ENCODE measurements at regions not wholly inside any gene's neighbourhood (a gene's known extent, or its start where the extent isn't known, plus 50 kb on each side); places are given as distances from the start of the nearest gene placed in this dataset.
"Not testable (repeated sequence)": the region's sequence is repeated elsewhere in the genome, so short reads cannot be mapped to it uniquely, and the experiment has no call there.

DNA sequence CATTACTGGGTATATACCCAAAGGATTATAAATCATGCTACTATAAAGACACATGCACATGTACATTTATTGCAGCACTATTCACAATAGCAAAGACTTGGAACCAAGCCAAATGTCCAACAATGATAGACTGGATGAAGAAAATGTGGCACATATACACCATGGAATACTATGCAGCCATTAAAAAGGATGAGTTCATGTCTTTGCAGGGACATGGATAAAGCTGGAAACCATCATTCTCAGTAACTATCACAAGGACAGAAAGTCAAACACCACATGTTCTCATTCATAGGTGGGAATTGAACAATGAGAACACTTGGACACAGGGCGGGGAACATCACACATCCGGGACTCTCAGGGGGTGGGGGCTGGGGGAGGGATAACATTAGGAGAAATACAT lies 959.4 kb downstream of the KCNT2 start:
- not testable (repeated sequence) for H3K36me3 Mint-ChIP-seq; DNase-seq (ENCODE audit: low spot score in 2 of 2); H3K9me3 Mint-ChIP-seq; ATAC-seq; H3K27ac Mint-ChIP-seq

DNA sequence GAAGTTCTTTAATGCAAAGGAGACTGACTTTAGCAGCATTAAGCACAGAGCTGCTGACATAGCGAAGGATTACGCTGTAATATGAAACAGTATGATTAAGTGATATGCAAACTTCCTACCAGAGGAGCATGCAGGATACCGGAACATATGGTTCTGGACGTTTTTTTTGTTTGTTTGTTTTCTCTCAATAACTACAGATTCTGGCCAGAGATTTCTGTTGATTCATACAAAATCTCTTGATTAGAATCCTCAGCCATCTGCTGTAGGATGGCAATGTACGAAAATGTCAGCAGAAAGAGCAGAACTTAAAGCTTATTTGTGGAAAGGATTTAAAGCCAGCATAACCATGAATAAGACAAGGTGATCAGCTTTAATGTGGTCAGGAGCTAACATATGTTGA lies 970.7 kb downstream of the KCNT2 start:
- Mint-ChIP-seq H3K27ac (no peak overlapping the region), H3K9me3 (peaks cover 2 to 3% of the 10 kb centered on the region in 2 donors), H3K36me3 (no peaks in the 10 kb centered on the region)
- DNase-seq (ENCODE audit: low spot score in 2 of 2), result no peak
- ATAC-seq, result no peak

DNA sequence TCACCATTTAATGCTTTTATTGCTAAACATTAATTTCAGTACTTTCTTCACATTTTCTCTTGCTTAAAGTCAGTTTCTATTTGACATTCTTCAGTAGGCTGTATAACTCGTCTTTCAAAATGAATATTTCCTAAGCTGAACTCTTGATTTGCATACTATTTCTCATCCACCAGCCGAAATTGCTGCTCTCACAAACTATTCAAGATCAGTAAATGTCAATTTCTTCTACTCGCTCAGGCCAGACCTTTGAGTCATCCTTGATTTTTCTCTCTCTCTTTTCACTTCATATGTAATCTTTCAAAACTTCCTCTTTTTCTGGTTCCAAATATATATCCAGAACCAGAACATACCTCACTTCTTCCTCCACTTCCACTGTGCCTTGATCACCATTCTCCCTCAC lies 990.0 kb downstream of the KCNT2 start:
- H3K27ac Mint-ChIP-seq, result no peak overlapping the region
- H3K36me3 Mint-ChIP-seq, result no peaks in the 10 kb centered on the region
- DNase-seq (ENCODE audit: low spot score in 2 of 2), result no peak
- ATAC-seq, result no peak
- H3K9me3 Mint-ChIP-seq, result peaks cover 18 to 19% of the 10 kb centered on the region in 2 donors

DNA sequence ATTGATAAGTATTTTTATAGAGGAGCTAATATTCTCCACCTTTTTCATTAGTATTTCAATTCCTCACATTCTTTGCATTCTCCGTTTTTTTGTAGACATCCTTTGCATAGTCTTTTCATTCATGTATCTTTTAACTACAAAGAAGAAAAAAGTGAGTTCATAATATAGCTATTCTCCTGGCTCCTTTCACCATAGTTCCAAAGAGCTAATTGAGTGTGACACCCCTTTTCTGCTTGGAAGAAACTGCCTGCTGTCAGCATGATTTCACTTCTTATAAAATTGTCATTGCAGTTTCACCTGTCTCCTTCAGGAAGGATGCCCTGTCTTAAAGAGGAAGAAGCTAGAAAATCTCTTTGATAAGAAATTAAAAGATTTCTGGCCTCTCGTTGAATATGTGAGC lies 991.1 kb downstream of the KCNT2 start:
- DNase-seq (ENCODE audit: low spot score in 2 of 2) (no peak), ATAC-seq (no peak)
- Mint-ChIP-seq H3K27ac (no peak overlapping the region), H3K9me3 (peaks cover 9 to 11% of the 10 kb centered on the region in 2 donors), H3K36me3 (no peaks in the 10 kb centered on the region)

DNA sequence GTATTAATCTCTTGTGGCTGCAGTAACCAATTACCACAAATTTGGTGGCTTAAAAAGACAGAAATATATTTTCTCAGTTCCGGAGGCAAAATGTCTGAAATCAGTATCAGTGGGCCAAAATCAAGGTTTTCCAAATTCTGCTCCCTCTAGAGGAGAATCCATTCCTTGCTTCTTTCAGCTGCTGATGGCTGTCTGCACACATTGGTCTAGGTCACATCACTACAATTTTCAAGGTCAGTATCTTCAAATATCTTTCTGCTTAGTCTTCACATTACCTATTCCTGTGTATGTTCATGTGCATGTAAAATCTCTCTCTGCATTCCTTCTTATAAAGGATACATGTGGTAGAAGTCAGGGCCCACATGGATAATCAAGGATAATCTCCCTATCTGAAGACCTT lies 999.4 kb downstream of the KCNT2 start:
- no peak for DNase-seq (ENCODE audit: low spot score in 2 of 2)
- Mint-ChIP-seq H3K27ac (no peak overlapping the region), H3K9me3 (peaks cover 16 to 17% of the 10 kb centered on the region in 2 donors), H3K36me3 (no peaks in the 10 kb centered on the region)
- ATAC-seq, result no peak

DNA sequence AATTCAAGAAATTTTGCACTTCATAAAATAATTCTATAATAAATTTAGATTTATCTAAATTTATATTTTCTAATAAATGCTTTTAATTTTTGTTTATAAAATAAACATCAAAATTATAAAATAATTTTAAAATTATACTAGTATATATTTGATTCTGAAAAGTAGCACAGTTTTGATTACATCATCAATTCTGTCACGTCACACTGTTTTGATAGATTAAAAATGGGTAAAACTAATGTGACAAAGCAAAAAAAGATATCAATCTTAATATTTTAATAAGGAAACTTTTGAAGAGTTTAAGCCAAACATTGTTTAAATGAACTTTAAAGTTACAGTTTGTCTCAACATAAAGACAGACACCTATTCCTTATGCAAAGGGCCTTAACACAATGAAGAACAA lies 1001.8 kb downstream of the KCNT2 start:
- Mint-ChIP-seq H3K36me3 (no peaks in the 10 kb centered on the region), H3K9me3 (peaks cover 20 to 27% of the 10 kb centered on the region in 2 donors), H3K27ac (no peak overlapping the region)
- no peak for ATAC-seq
- DNase-seq (ENCODE audit: low spot score in 2 of 2), result no peak

DNA sequence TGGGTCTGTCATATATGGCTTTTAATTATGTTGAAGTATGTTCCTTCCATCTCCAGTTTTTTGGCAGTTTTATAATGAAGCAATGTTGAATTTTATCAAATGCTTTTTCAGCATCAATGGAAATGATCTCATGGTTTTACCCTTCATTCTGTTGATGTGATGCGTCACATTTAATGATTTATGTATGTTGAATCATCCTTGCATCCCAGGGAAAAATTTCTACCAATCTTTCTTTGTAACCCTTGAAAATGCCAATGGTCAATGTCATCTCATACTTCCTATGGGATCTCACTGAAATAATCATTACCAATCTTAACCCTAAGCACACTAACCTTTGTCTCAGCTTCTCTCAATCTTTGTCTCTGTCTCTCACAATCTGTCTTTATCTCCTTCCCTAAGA lies 1004.0 kb downstream of the KCNT2 start:
- Mint-ChIP-seq H3K27ac (no peak overlapping the region), H3K9me3 (peaks cover 28 to 30% of the 10 kb centered on the region in 2 donors), H3K36me3 (no peaks in the 10 kb centered on the region)
- DNase-seq (ENCODE audit: low spot score in 2 of 2) (no peak), ATAC-seq (no peak)

DNA sequence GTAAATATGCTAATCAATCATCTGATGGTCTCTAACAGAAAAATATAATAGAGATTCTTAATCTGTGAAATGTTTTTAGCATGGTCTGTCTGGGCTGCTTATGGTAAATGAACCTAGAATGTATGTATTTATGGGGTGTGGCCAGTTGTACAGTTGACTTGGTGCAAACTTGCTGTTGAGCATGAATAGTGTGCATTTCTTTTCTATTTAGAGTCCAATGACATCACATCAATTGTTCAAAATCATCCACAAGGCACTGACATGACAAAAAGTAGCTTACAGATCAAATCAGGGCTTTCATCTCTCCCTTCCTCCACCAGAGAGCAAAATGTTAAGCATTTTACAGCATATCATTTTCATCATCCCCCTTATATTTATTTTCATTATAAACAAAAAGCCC lies 1010.3 kb downstream of the KCNT2 start:
- DNase-seq (ENCODE audit: low spot score in 2 of 2) (no peak), ATAC-seq (no peak)
- Mint-ChIP-seq H3K9me3 (peaks cover 14 to 24% of the 10 kb centered on the region in 2 donors), H3K27ac (no peak overlapping the region), H3K36me3 (no peaks in the 10 kb centered on the region)

DNA sequence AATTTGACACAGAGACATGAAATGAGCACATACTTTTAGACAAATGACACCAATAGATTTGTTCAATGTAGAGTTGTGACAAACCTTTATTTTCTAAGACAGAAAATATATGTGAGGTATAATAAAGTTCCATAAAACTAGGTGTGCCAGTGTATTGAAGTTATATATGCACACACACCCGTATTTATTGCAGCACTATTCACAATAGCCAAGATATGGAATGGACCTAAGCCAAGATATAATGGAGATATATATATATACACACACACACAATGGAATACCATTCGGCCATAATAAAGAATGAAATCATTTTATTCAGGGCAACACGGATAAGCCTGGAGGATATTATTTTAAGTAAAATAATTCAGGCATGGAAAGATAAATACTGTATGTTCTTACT lies 1013.5 kb downstream of the KCNT2 start:
- no peak for DNase-seq (ENCODE audit: low spot score in 2 of 2)
- H3K36me3 Mint-ChIP-seq, result no peaks in the 10 kb centered on the region
- no peak overlapping the region for H3K27ac Mint-ChIP-seq
- H3K9me3 Mint-ChIP-seq, result peaks cover 4 to 9% of the 10 kb centered on the region in 2 donors
- ATAC-seq, result no peak

DNA sequence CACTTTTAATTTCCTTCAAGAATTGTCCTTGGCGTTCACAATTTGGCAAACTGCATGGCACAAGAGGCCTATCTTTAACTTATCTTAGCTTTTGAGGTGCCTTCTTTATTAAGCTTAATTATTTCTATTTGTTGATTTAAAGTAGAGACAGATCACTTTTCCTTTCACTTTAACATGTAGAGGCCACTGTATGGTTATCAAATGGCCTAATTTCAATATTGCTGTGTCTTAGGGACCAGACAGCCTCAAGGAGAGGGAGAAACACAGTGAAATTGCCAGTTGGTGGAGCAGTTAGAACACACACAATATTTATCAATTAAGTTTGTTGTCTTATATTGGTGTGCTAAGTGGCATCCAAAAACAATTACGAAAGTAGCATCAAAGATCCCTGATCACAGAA lies 1013.9 kb downstream of the KCNT2 start:
- H3K27ac Mint-ChIP-seq, result no peak overlapping the region
- DNase-seq (ENCODE audit: low spot score in 2 of 2) (no peak), ATAC-seq (no peak)
- H3K36me3 Mint-ChIP-seq, result no peaks in the 10 kb centered on the region
- peaks cover 4 to 12% of the 10 kb centered on the region in 2 donors for H3K9me3 Mint-ChIP-seq

DNA sequence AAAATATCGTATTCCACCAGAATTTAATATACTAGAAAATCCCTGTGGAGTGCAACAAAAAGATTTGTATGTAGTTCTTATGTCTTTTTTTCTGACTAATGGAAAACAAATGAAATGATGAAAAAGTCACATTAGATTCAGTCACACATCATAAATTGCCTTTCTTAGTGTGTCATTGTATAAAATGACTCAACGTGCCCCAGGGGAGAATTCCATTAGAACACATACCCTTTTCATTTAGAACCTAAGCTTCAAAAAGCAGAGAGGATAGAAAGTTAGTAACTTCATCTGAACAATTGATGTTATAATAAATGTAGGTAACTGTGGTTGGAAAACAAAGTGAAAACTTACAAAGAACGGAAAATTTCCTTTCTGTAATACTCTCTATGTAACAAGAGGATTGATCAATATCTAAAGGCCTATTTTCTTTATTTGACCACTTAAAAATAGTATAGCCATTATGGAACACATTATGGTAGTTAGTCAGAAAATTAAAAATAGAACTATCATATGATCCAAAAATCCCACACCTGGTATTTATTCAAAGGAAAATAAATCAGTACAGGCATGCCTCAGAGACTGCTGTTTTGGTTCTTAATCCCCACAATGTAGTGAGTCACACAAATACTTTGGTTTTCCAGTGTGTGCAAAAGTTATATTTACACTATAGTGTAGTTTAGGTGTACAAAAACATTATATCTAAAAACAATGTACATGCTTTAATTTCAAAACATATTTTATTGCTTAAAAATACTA lies 1016.1 kb downstream of the KCNT2 start:
- no peaks in the 10 kb centered on the region for H3K36me3 Mint-ChIP-seq
- peaks cover 16 to 18% of the 10 kb centered on the region in 2 donors for H3K9me3 Mint-ChIP-seq
- DNase-seq (ENCODE audit: low spot score in 2 of 2), result no peak

DNA sequence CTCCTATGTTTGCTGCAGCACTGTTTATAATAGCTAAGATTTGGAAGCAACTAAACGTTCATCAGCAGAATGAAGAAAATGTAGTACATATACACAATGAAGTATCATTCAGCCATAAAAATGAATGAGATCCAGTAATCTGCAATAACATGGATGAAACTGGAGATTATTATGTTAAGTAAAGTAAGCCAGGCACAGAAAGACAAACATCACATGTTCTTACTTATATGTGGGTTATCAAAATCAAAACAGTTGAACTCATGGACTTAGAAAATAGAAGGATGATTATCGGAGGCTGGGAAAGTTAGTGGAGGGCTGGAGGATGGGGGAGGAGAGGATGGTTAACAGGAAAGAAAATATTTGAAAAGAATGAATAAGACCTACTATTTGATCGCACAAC lies 1017.6 kb downstream of the KCNT2 start:
- peaks cover 0 to 3% of the 10 kb centered on the region in 2 donors for H3K36me3 Mint-ChIP-seq
- H3K27ac Mint-ChIP-seq, result no peak overlapping the region
- no peak for ATAC-seq
- peaks cover 22 to 23% of the 10 kb centered on the region in 2 donors for H3K9me3 Mint-ChIP-seq
- no peak for DNase-seq (ENCODE audit: low spot score in 2 of 2)

More for the DNA sequence above, 1016.1 kb downstream of the KCNT2 start:
- no peak overlapping the region for H3K27ac Mint-ChIP-seq
- no peak for ATAC-seq

DNA sequence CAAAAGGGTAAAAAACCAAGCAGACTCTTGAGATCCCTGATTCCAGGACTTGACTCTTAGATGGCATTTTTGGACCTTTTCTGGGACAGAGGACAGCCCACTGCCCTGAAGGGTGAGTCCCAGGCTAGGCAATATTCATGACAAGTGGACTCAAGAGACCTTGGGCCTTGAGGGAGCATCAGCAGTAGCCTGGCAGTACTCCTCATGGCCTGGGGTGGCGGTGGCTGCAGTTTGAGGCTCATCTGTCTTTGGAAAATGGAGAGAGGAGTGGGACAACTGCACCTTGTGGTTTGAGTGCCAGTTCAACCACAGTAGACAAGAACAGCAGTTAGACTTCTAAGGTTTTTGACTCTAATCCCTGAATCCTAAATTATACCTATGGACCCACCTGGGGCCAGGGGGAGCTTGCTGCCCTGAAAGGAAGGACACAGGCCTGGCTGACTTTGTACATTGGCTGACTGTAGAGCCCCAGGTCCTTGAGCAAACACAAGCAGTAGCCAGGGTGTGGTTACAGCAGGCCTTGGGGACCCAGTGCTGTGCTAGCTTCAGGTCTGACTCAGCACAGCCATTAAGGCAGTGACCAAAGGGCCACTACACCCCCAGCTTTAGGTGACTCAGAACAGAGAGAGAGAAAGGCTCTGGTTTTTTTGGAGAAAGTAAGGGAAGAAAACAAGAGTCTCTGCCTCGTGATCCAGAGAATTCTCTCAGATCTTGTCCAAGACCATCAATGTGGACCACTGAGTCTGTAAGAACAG lies 1023.2 kb downstream of the KCNT2 start:
- peaks cover 0 to 5% of the 10 kb centered on the region in 2 donors for H3K36me3 Mint-ChIP-seq
- peaks cover 21 to 25% of the 10 kb centered on the region in 2 donors for H3K9me3 Mint-ChIP-seq
- DNase-seq (ENCODE audit: low spot score in 2 of 2) (no peak), ATAC-seq (no peak)
- H3K27ac Mint-ChIP-seq, result no peak overlapping the region

DNA sequence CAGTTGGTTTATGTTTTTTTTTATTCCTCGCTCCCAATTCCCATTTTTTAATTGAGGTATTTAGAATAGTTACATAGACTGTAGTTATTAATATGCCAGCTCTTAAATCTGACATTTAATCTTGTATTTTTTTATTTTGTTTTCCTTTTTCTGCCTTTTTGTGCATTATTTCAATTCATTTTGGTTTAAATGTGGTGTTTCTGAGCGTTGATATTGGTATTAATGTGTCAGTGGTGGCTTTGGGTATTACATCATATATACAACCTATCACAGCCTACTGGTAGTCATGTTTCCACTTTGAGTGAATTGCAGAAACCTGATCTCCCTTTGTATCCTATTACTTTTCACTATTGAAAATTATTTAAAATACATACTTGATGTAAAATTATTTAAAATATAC lies 1027.3 kb downstream of the KCNT2 start:
- Mint-ChIP-seq H3K27ac (no peak overlapping the region), H3K9me3 (peaks cover 6 to 9% of the 10 kb centered on the region in 2 donors), H3K36me3 (peaks cover 0 to 5% of the 10 kb centered on the region in 2 donors)
- DNase-seq (ENCODE audit: low spot score in 2 of 2) (no peak), ATAC-seq (no peak)

DNA sequence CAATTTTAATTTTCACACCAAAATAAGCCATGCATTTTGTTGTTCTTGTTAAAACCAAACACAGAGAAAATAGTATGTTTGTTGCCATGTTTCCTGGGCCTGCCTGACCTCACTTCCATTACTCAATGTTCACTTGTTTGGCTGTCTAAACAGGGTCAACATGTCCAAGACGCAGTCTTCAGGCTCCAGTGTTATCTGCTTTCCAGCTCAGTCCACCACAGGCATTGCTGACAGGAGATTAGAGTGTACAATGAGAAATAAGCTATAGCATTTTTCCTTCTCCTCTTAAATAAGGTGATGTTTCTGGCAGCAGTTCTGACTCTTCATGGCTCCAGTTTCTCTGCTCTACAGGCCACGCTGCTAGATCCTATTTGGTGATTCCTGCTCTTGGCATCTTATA lies 1030.5 kb downstream of the KCNT2 start:
- H3K9me3 Mint-ChIP-seq, result no peaks in the 10 kb centered on the region
- no peak for DNase-seq (ENCODE audit: low spot score in 2 of 2)
- no peak overlapping the region for H3K27ac Mint-ChIP-seq
- no peaks in the 10 kb centered on the region for H3K36me3 Mint-ChIP-seq
- no peak for ATAC-seq

DNA sequence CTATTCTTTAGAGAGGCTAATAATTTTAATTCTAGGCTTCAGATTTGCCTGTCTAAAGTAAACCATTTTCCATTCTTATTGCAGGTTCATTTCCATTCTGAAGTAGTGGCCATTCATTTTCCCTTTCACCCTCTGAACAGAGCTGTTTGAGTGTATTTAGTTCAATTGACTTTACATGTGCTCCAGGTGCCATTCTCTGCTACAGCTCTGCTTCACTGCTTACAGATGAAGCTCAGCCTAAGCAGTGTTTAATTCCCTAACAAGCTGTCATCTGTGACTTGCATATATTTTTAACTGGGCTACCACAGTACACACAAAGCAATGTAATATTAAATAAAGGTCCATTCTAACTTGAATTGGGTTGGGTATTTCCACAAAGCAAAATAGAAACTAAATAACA lies 1031.6 kb downstream of the KCNT2 start:
- Mint-ChIP-seq H3K36me3 (no peaks in the 10 kb centered on the region), H3K9me3 (no peaks in the 10 kb centered on the region), H3K27ac (no peak overlapping the region)
- ATAC-seq, result no peak
- no peak for DNase-seq (ENCODE audit: low spot score in 2 of 2)

DNA sequence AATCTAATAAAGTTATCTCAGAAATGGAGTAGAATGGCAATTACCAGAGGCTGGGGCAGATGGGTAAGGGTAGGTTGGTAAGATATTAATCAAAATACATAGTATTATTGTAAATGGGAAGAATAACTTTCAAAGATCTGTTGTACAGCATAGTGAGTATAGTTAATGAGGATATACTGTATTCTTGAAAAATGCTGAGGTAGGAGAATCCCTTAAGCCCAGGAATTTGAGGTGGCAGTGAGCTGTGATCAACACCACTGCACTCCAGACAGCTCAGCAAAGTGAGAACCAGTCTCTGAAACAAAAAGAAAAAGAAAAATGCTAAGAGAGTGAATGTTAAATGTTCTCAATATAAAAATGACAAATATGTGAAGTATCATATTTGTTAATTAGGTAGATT lies 1033.7 kb downstream of the KCNT2 start:
- H3K9me3 Mint-ChIP-seq, result peaks cover 0 to 4% of the 10 kb centered on the region in 2 donors
- DNase-seq (ENCODE audit: low spot score in 2 of 2), result no peak
- no peak for ATAC-seq
- H3K36me3 Mint-ChIP-seq, result no peaks in the 10 kb centered on the region
- no peak overlapping the region for H3K27ac Mint-ChIP-seq

DNA sequence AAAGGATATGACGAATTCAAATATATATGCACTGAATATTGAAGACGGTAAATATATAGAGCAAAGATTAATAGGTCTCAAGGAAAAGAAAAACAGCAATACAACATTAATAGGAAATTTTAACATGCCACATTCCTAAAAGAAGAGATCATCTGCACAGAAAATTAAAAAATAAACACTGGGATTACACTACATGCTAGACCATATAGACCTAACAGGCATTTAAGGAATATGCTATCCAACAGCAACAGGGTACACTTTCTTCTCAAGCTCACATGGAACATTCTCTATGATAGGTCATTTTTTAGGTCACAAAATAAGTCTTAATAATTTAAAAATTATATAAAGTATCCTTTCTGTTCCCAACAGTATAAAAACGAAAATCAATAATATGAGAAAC lies 1038.3 kb downstream of the KCNT2 start:
- Mint-ChIP-seq H3K36me3 (no peaks in the 10 kb centered on the region), H3K27ac (no peak overlapping the region), H3K9me3 (peaks cover 0 to 7% of the 10 kb centered on the region in 2 donors)
- DNase-seq (ENCODE audit: low spot score in 2 of 2), result no peak
- ATAC-seq, result no peak

Measured in activated naive CD4-positive, alpha-beta T cell treated with anti-CD3 and anti-CD28 coated beads, Interleukin-2, amount 50 U/mL, for 72 hours (primary cell).